HepG2 (cell line): ENCODE measurements at regions not wholly inside any gene's neighbourhood (a gene's known extent, or its start where the extent isn't known, plus 50 kb on each side); places are given as distances from the start of the nearest gene placed in this dataset.

Source experiments
- EZH2 ChIP-seq: conservative IDR thresholded peaks from 2 replicates; pipeline ENCODE4 v1.6.1; 2012; ENCODE audit warnings: mild to moderate bottlenecking, low read depth, low read length, moderate library complexity
- MTF2 ChIP-seq: sonication (generic); formaldehyde crosslinking; IDR thresholded peaks from 2 replicates; pipeline ENCODE4 v1.5.0; 2020; ENCODE audit warnings: missing genetic modification reagents, borderline replicate concordance
- SRF ChIP-seq: IDR thresholded peaks from 2 replicates; pipeline ENCODE4 v1.6.1; 2011; ENCODE audit warnings: mild to moderate bottlenecking, low read depth, low read length, moderate library complexity
- ZNF34 ChIP-seq: sonication (generic); formaldehyde crosslinking; IDR thresholded peaks from 2 replicates; pipeline ENCODE4 v1.4.0; 2020; ENCODE audit warnings: mild to moderate bottlenecking, missing genetic modification reagents, borderline replicate concordance
- TF ChIP-seq, protein P1 (sequence below): sonication (generic); formaldehyde crosslinking; IDR thresholded peaks from 2 replicates; pipeline ENCODE4 v1.5.0; 2020; ENCODE audit warnings: mild to moderate bottlenecking, missing genetic modification reagents, moderate library complexity
- TF ChIP-seq, protein P2 (sequence below): sonication (generic); formaldehyde crosslinking; IDR thresholded peaks from 2 replicates; pipeline ENCODE4 v1.4.0; 2020; ENCODE audit warnings: missing genetic modification reagents, mild to moderate bottlenecking, borderline replicate concordance
- TF ChIP-seq, protein P3 (sequence below): sonication (generic); formaldehyde crosslinking; IDR thresholded peaks from 2 replicates; pipeline ENCODE4 v1.4.0; 2020; ENCODE audit warnings: missing genetic modification reagents, borderline replicate concordance

DNA sequence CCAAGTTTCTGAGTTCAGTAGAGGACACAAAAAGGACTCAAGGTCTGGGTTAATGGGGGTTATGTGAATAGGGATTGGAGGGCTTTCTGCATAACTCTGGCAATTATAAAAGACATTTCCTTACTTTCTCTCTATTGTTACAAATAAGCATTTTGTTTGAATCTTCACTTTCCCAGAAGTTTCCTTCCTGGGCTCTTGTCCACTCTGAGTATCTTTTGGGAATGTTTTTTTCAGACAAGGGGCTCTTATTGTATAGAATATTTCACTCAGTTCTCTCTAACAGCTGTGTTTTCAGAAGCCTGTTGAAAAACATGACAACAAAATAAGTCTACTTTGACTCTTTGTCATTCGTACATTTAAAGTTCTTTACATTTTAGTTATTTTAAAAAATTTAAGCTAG lies 57.6 kb upstream of the MAP9 start:
- TF ChIP-seq, protein P1, sequence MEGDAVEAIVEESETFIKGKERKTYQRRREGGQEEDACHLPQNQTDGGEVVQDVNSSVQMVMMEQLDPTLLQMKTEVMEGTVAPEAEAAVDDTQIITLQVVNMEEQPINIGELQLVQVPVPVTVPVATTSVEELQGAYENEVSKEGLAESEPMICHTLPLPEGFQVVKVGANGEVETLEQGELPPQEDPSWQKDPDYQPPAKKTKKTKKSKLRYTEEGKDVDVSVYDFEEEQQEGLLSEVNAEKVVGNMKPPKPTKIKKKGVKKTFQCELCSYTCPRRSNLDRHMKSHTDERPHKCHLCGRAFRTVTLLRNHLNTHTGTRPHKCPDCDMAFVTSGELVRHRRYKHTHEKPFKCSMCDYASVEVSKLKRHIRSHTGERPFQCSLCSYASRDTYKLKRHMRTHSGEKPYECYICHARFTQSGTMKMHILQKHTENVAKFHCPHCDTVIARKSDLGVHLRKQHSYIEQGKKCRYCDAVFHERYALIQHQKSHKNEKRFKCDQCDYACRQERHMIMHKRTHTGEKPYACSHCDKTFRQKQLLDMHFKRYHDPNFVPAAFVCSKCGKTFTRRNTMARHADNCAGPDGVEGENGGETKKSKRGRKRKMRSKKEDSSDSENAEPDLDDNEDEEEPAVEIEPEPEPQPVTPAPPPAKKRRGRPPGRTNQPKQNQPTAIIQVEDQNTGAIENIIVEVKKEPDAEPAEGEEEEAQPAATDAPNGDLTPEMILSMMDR (CRISPR knock-in tag), result no peak
- TF ChIP-seq, protein P2, sequence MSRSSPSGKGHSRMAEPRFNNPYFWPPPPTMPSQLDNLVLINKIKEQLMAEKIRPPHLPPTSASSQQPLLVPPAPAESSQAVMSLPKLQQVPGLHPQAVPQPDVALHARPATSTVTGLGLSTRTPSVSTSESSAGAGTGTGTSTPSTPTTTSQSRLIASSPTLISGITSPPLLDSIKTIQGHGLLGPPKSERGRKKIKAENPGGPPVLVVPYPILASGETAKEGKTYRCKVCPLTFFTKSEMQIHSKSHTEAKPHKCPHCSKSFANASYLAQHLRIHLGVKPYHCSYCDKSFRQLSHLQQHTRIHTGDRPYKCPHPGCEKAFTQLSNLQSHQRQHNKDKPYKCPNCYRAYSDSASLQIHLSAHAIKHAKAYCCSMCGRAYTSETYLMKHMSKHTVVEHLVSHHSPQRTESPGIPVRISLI (CRISPR knock-in tag), result no peak
- TF ChIP-seq ZNF34 (CRISPR knock-in tag), result no peak
- TF ChIP-seq, protein P3, sequence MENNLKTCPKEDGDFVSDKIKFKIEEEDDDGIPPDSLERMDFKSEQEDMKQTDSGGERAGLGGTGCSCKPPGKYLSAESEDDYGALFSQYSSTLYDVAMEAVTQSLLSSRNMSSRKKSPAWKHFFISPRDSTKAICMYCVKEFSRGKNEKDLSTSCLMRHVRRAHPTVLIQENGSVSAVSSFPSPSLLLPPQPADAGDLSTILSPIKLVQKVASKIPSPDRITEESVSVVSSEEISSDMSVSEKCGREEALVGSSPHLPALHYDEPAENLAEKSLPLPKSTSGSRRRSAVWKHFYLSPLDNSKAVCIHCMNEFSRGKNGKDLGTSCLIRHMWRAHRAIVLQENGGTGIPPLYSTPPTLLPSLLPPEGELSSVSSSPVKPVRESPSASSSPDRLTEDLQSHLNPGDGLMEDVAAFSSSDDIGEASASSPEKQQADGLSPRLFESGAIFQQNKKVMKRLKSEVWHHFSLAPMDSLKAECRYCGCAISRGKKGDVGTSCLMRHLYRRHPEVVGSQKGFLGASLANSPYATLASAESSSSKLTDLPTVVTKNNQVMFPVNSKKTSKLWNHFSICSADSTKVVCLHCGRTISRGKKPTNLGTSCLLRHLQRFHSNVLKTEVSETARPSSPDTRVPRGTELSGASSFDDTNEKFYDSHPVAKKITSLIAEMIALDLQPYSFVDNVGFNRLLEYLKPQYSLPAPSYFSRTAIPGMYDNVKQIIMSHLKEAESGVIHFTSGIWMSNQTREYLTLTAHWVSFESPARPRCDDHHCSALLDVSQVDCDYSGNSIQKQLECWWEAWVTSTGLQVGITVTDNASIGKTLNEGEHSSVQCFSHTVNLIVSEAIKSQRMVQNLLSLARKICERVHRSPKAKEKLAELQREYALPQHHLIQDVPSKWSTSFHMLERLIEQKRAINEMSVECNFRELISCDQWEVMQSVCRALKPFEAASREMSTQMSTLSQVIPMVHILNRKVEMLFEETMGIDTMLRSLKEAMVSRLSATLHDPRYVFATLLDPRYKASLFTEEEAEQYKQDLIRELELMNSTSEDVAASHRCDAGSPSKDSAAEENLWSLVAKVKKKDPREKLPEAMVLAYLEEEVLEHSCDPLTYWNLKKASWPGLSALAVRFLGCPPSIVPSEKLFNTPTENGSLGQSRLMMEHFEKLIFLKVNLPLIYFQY (CRISPR knock-in tag), result no peak
- no peak for TF ChIP-seq SRF
- TF ChIP-seq EZH2, result no peak
- TF ChIP-seq MTF2 (CRISPR knock-in tag), result no peak
